ENCODE measurements at regions not wholly inside any gene's neighbourhood (a gene's known extent, or its start where the extent isn't known, plus 50 kb on each side); places are given as distances from the start of the nearest gene placed in this dataset.

GRCh38 chr20:60882836-60883235, 369.2 kb upstream of the CDH4 start:
- DNase-seq: no peak

GRCh38 chr20:60883496-60883895, 368.6 kb upstream of the CDH4 start:
- DNase-seq: no peak

- no peak for DNase-seq
Measured at GRCh38 chr20:60884277-60884676, 367.8 kb upstream of the CDH4 start.

GRCh38 chr20:60888771-60889170, 363.3 kb upstream of the CDH4 start:
- DNase-seq: no peak

- DNase-seq: no peak
Measured at GRCh38 chr20:60892095-60892813, 359.8 kb upstream of the CDH4 start.

GRCh38 chr20:60894091-60894490, 358.0 kb upstream of the CDH4 start:
- no peak for DNase-seq

GRCh38 chr20:60895363-60896079, 356.5 kb upstream of the CDH4 start:
- no peak for DNase-seq

- DNase-seq: no peak
Measured at GRCh38 chr20:60897976-60898375, 354.1 kb upstream of the CDH4 start.

GRCh38 chr20:60899320-60899719, 352.7 kb upstream of the CDH4 start:
- no peak for DNase-seq

- no peak for DNase-seq
Measured at GRCh38 chr20:60900618-60901017, 351.4 kb upstream of the CDH4 start.

- no peak for DNase-seq
Measured at GRCh38 chr20:60901831-60902230, 350.2 kb upstream of the CDH4 start.

GRCh38 chr20:60903325-60903971, 348.6 kb upstream of the CDH4 start:
- DNase-seq: no peak

GRCh38 chr20:60904730-60905129, 347.3 kb upstream of the CDH4 start:
- DNase-seq: no peak

GRCh38 chr20:60905919-60906318, 346.1 kb upstream of the CDH4 start:
- no peak for DNase-seq

- no peak for DNase-seq
Measured at GRCh38 chr20:60906555-60906954, 345.5 kb upstream of the CDH4 start.

- DNase-seq: no peak
Measured at GRCh38 chr20:60913298-60913697, 338.8 kb upstream of the CDH4 start.

GRCh38 chr20:60921022-60921622, 330.9 kb upstream of the CDH4 start:
- DNase-seq: peak; percentile 45

- DNase-seq: no peak
Measured at GRCh38 chr20:60926831-60927230, 325.2 kb upstream of the CDH4 start.

- DNase-seq: no peak
Measured at GRCh38 chr20:60928341-60928740, 323.7 kb upstream of the CDH4 start.

GRCh38 chr20:60930023-60930790, 321.9 kb upstream of the CDH4 start:
- DNase-seq: no peak

GRCh38 chr20:60931696-60932095, 320.4 kb upstream of the CDH4 start:
- no peak for DNase-seq

GRCh38 chr20:60934724-60935123, 317.3 kb upstream of the CDH4 start:
- no peak for DNase-seq

GRCh38 chr20:60935971-60936370, 316.1 kb upstream of the CDH4 start:
- no peak for DNase-seq

Data from MV-4-11 (cell line).